Esophagus squamous epithelium (tissue), 5 donors: ENCODE measurements at regions not wholly inside any gene's neighbourhood (a gene's known extent, or its start where the extent isn't known, plus 50 kb on each side); places are given as distances from the start of the nearest gene placed in this dataset.

ENCODE experiments used
- DNase-seq: peaks from one replicate; lab custom pipeline; 2025; lab: John Stamatoyannopoulos, UW
- H3K27ac ChIP-seq, 4 donors: fragments of 200-600 bp; sonication (generic); one replicate each; pipeline ENCODE4 v1.5.1; 2016 to 2019; ENCODE audit warnings: mild to moderate bottlenecking in 1 of 4
- H3K27me3 ChIP-seq, 4 donors: fragments of 200-600 bp; sonication (generic); 1 replicate in 3 of 4; 2 replicates in 1 of 4; pipeline versions ENCODE4 v1.5.1 to v1.6.0; 2017 to 2021; ENCODE audit warnings: antibody characterized with exemption in 1 of 4
- H3K36me3 ChIP-seq, 3 donors: fragments of 200-600 bp; sonication (generic); one replicate each; pipeline ENCODE4 v1.5.1; 2016 to 2019
- H3K4me1 ChIP-seq, 3 donors: fragments of 200-600 bp; sonication (generic); one replicate each; pipeline ENCODE4 v1.5.1; 2017 to 2019
- H3K4me3 ChIP-seq, 4 donors: fragments of 200-600 bp; sonication (generic); 1 replicate in 3 of 4; 2 replicates in 1 of 4; pipeline ENCODE4 v1.5.1; 2016 to 2019; ENCODE audit warnings: mild to moderate bottlenecking in 2 of 4, moderate library complexity in 1 of 4
- H3K9me3 ChIP-seq, 3 donors: fragments of 200-600 bp; sonication (generic); one replicate each; pipeline ENCODE4 v1.5.1; 2016 to 2019
- CTCF ChIP-seq, 6 experiments: fragments of 450-650 bp in 4 of 6; fragments of 200-600 bp in 2 of 6; sonication (generic) in 2 of 6; IDR thresholded peaks; one replicate each; pipeline ENCODE4 v1.5.1; 2016 to 2019; ENCODE audit warnings: antibody characterized with exemption in 6 of 6, mild to moderate bottlenecking in 4 of 6, moderate library complexity in 4 of 6
- POLR2A ChIP-seq, 4 donors: fragments of 450-650 bp; IDR thresholded peaks; one replicate each; pipeline ENCODE4 v1.6.1; 2017; ENCODE audit warnings: antibody characterized with exemption in 4 of 4, mild to moderate bottlenecking in 4 of 4, moderate library complexity in 3 of 4
- WGBS, 2 donors: methylation state at CpG; one replicate each; pipeline ENCODE4 v1.1.5; 2018; 5-methylcytosine and 5-hydroxymethylcytosine counted together
- intact Hi-C: fragments of 100-400 bp; cut with DNase I; formaldehyde crosslinking; loops from one replicate; pipeline ENCODE4 v1.15.0; 2022
- donor health status: DM: yes; HTN: yes; CAD: no.

- H3K27me3 ChIP-seq, result peaks cover 0 to 13% (median 0%) of the 10 kb centered on the region in 4 donors
- TF ChIP-seq POLR2A (IDR thresholded peaks at IDR 0.05) (no peak), CTCF (IDR thresholded peaks at IDR 0.05) (no peak)
- no peaks in the 10 kb centered on the region for H3K4me1 ChIP-seq
- WGBS, 2 donors, result 80 to 89% methylated on average over 3 of the region's 3 CpGs
- no peak overlapping the region for H3K4me3 ChIP-seq
- H3K36me3 ChIP-seq, result no peaks in the 10 kb centered on the region
- H3K9me3 ChIP-seq, result no peaks in the 10 kb centered on the region
- no peak overlapping the region for H3K27ac ChIP-seq
- intact Hi-C loops, result no loop called here
- no peak for DNase-seq
These were observed 120.7 kb upstream of the RASEF start for GRCh38 chr9:83183621-83184020.

GRCh38 chr9:83182071-83182470 lies 119.1 kb upstream of the RASEF start:
- intact Hi-C loops, result no loop called here
- no peak overlapping the region for H3K4me3 ChIP-seq
- H3K27me3 ChIP-seq, result peaks cover 0 to 12% (median 0%) of the 10 kb centered on the region in 4 donors
- no peaks in the 10 kb centered on the region for H3K4me1 ChIP-seq
- WGBS, 2 donors, result 59 to 76% methylated on average over 3 of the region's 3 CpGs
- no peaks in the 10 kb centered on the region for H3K9me3 ChIP-seq
- no peak overlapping the region for H3K27ac ChIP-seq
- no peaks in the 10 kb centered on the region for H3K36me3 ChIP-seq
- TF ChIP-seq POLR2A (IDR thresholded peaks at IDR 0.05), result no peak
- no peak for TF ChIP-seq CTCF (IDR thresholded peaks at IDR 0.05)
- DNase-seq, result no peak

- no peak for TF ChIP-seq POLR2A (IDR thresholded peaks at IDR 0.05)
- 86 to 100% methylated on average over 1 of the region's 1 CpG for WGBS, 2 donors
- Histone ChIP-seq H3K27ac (no peak overlapping the region), H3K4me1 (no peaks in the 10 kb centered on the region), H3K4me3 (no peak overlapping the region), H3K36me3 (no peaks in the 10 kb centered on the region), H3K9me3 (peaks cover 0 to 3% (median 0%) of the 10 kb centered on the region in 3 donors), H3K27me3 (peaks cover 0 to 3% (median 0%) of the 10 kb centered on the region in 4 donors)
- intact Hi-C loops, result no loop called here
- no peak for DNase-seq
These were observed 115.8 kb upstream of the RASEF start for GRCh38 chr9:83178717-83179116.

GRCh38 chr9:83177747-83178146 lies 114.8 kb upstream of the RASEF start:
- Histone ChIP-seq H3K4me1 (no peaks in the 10 kb centered on the region), H3K4me3 (no peak overlapping the region), H3K9me3 (peaks cover 0 to 4% (median 3%) of the 10 kb centered on the region in 3 donors), H3K27me3 (peaks cover 0 to 3% (median 0%) of the 10 kb centered on the region in 4 donors), H3K27ac (no peak overlapping the region), H3K36me3 (no peaks in the 10 kb centered on the region)
- WGBS, 2 donors, result 81 to 83% methylated on average over 3 of the region's 3 CpGs
- TF ChIP-seq POLR2A (IDR thresholded peaks at IDR 0.05) (no peak), CTCF (IDR thresholded peaks at IDR 0.05) (no peak)
- intact Hi-C loops, result no loop called here
- no peak for DNase-seq

GRCh38 chr9:83167126-83167525 lies 104.2 kb upstream of the RASEF start:
- WGBS, 2 donors, result 46 to 50% methylated on average over 1 of the region's 1 CpG
- Histone ChIP-seq H3K9me3 (no peaks in the 10 kb centered on the region), H3K4me1 (no peaks in the 10 kb centered on the region), H3K27ac (peak overlapping the region in 2 of 4 donors; percentile 41 to 42), H3K36me3 (no peaks in the 10 kb centered on the region), H3K4me3 (no peak overlapping the region), H3K27me3 (no peaks in the 10 kb centered on the region)
- TF ChIP-seq POLR2A (IDR thresholded peaks at IDR 0.05) (no peak), CTCF (IDR thresholded peaks at IDR 0.05) (no peak)
- DNase-seq, result no peak
- intact Hi-C loops, result no loop called here

GRCh38 chr9:83166372-83166771 lies 103.4 kb upstream of the RASEF start:
- Histone ChIP-seq H3K36me3 (no peaks in the 10 kb centered on the region), H3K9me3 (no peaks in the 10 kb centered on the region), H3K4me1 (no peaks in the 10 kb centered on the region), H3K4me3 (no peak overlapping the region), H3K27me3 (no peaks in the 10 kb centered on the region), H3K27ac (peak overlapping the region in 2 of 4 donors; percentile 41 to 42)
- no peak for DNase-seq
- no peak for TF ChIP-seq POLR2A (IDR thresholded peaks at IDR 0.05)
- no peak for TF ChIP-seq CTCF (IDR thresholded peaks at IDR 0.05)
- 49 to 51% methylated on average over 5 of the region's 5 CpGs for WGBS, 2 donors
- intact Hi-C loops, result no loop called here
